IMR-90 (cell line): ENCODE measurements at regions not wholly inside any gene's neighbourhood (a gene's known extent, or its start where the extent isn't known, plus 50 kb on each side); places are given as distances from the start of the nearest gene placed in this dataset.

Experiments used
- ATAC-seq: fragments of 200-7000 bp; cut with Tn5 transposase; 2 replicates; pipeline ENCODE4 v1.9.1; 2020; ENCODE audit warnings: low read depth, mild to moderate bottlenecking, moderate library complexity
- BruUV-seq: library from RNA; stranded (reverse); fragments of 400-500 nt; replicated peaks from 2 replicates; lab custom pipeline; 2021; lab: Mats Ljungman, UMichigan
- CTCF ChIA-PET: fragments of 300-600 bp; formaldehyde crosslinking; extraction: SDS; loops from one replicate; lab custom pipeline; 2021; ENCODE audit warnings: antibody characterized with exemption; lab: Yijun Ruan, JAX
- POLR2A ChIA-PET: fragments of 300-600 bp; sonication (Branson Sonifier 250); formaldehyde crosslinking; loops from one replicate; lab custom pipeline; 2022; ENCODE audit warnings: antibody characterized with exemption; ENCODE audit not compliant: unreplicated experiment; lab: Charles Lee
- DNase-seq: peaks from one replicate; pipeline ENCODE4 v3.0.0; 2013
- H2AFZ ChIP-seq: replicated peaks from 2 replicates; pipeline ENCODE3; 2013; ENCODE audit warnings: low read length, mild to moderate bottlenecking; ENCODE audit not compliant: poor library complexity
- H2AK5ac ChIP-seq: 2 replicates; pipeline ENCODE4 v1.6.1; 2013; ENCODE audit warnings: low read depth, low read length, inconsistent platforms
- H2AK9ac ChIP-seq: replicated peaks from 2 replicates; pipeline ENCODE3; 2013; ENCODE audit warnings: mild to moderate bottlenecking, low read depth, low read length, moderate library complexity; ENCODE audit not compliant: poor library complexity
- H2BK120ac ChIP-seq: 2 replicates; pipeline ENCODE4 v1.6.1; 2013; ENCODE audit warnings: low read depth, low read length, inconsistent platforms
- H2BK15ac ChIP-seq: 3 replicates; pipeline ENCODE4 v1.6.1; 2013; ENCODE audit warnings: low read depth, low read length, inconsistent platforms
- H2BK20ac ChIP-seq: 2 replicates; pipeline ENCODE4 v1.6.1; 2013; ENCODE audit warnings: low read depth, mild to moderate bottlenecking, inconsistent platforms, low read length, moderate library complexity
- H2BK5ac ChIP-seq: 2 replicates; pipeline ENCODE4 v1.6.1; 2013; ENCODE audit warnings: mild to moderate bottlenecking, low read depth, low read length, inconsistent platforms; ENCODE audit not compliant: poor library complexity, severe bottlenecking
- H3K14ac ChIP-seq: replicated peaks from 2 replicates; pipeline ENCODE4 v1.6.1; 2013; ENCODE audit warnings: low read depth, low read length, inconsistent platforms
- H3K18ac ChIP-seq: 2 replicates; pipeline ENCODE4 v1.6.1; 2013; ENCODE audit warnings: low read depth, low read length, control low read depth
- H3K23ac ChIP-seq: 2 replicates; pipeline ENCODE4 v1.6.1; 2013; ENCODE audit warnings: low read depth, low read length, inconsistent platforms
- H3K27ac ChIP-seq: 2 replicates; pipeline ENCODE4 v1.5.1; 2013; ENCODE audit warnings: mild to moderate bottlenecking, control low read depth, low read length; ENCODE audit not compliant: insufficient read depth
- H3K27me3 ChIP-seq: 2 replicates; pipeline ENCODE4 v1.6.1; 2013; ENCODE audit warnings: low read length; ENCODE audit not compliant: control insufficient read depth, insufficient read depth
- H3K36me3 ChIP-seq: 2 replicates; pipeline ENCODE4 v1.6.1; 2013; ENCODE audit warnings: low read length, mixed read lengths; ENCODE audit not compliant: control insufficient read depth, insufficient read depth
- H3K4ac ChIP-seq: 2 replicates; pipeline ENCODE4 v1.6.1; 2013; ENCODE audit warnings: low read depth, low read length, inconsistent platforms
- H3K4me1 ChIP-seq: 2 replicates; pipeline ENCODE4 v1.6.1; 2013; ENCODE audit warnings: low read length, mixed read lengths; ENCODE audit not compliant: control insufficient read depth, insufficient read depth
- H3K4me2 ChIP-seq: 2 replicates; pipeline ENCODE4 v1.6.1; 2013; ENCODE audit warnings: low read depth, mild to moderate bottlenecking, control low read depth, low read length, moderate library complexity
- H3K4me3 ChIP-seq: 2 replicates; pipeline ENCODE4 v1.5.1; 2013; ENCODE audit warnings: low read depth, mild to moderate bottlenecking, control low read depth, low read length, moderate library complexity; ENCODE audit not compliant: insufficient read depth
- H3K56ac ChIP-seq: 2 replicates; pipeline ENCODE4 v1.6.1; 2013; ENCODE audit warnings: low read length, inconsistent platforms; ENCODE audit not compliant: insufficient read depth; ENCODE audit errors: extremely low read depth
- H3K79me1 ChIP-seq, 2 experiments: 2 replicates each; pipeline ENCODE4 v1.6.1; 2013; ENCODE audit warnings: low read length in 2 of 2, inconsistent platforms in 1 of 2, low read depth in 1 of 2
- H3K9ac ChIP-seq: 2 replicates; pipeline ENCODE4 v1.6.1; 2013; ENCODE audit warnings: low read depth, low read length, control low read depth
- H3K9me1 ChIP-seq: 2 replicates; pipeline ENCODE4 v1.6.1; 2013; ENCODE audit warnings: low read length, inconsistent platforms; ENCODE audit not compliant: insufficient read depth
- H3K9me3 ChIP-seq: 2 replicates; pipeline ENCODE4 v1.6.1; 2013; ENCODE audit warnings: low read length; ENCODE audit not compliant: control insufficient read depth, insufficient read depth
- H4K20me1 ChIP-seq: 2 replicates; pipeline ENCODE4 v1.6.1; 2013; ENCODE audit warnings: low read length, inconsistent platforms; ENCODE audit not compliant: insufficient read depth
- H4K5ac ChIP-seq: 2 replicates; pipeline ENCODE4 v1.6.1; 2013; ENCODE audit warnings: mild to moderate bottlenecking, low read depth, low read length, control low read depth
- H4K8ac ChIP-seq, 2 experiments: 2 replicates each; pipeline ENCODE4 v1.6.1; 2013; ENCODE audit warnings: low read depth in 2 of 2, low read length in 2 of 2, control low read depth in 1 of 2, inconsistent platforms in 1 of 2
- H4K91ac ChIP-seq: 2 replicates; pipeline ENCODE4 v1.6.1; 2013; ENCODE audit warnings: low read depth, low read length, inconsistent platforms; ENCODE audit not compliant: insufficient read depth
- BHLHE40 ChIP-seq: fragments of 150-350 bp; IDR thresholded peaks from 2 replicates; pipeline ENCODE4 v1.6.1; 2016; ENCODE audit warnings: mild to moderate bottlenecking, low read depth, low read length
- CEBPB ChIP-seq: IDR thresholded peaks from 2 replicates; pipeline ENCODE4 v1.6.1; 2012; ENCODE audit warnings: low read depth, low read length, improper control_type of control experiment
- CHD1 ChIP-seq: IDR thresholded peaks from 2 replicates; pipeline ENCODE4 v1.6.1; 2012; ENCODE audit warnings: low read depth, low read length, improper control_type of control experiment
- FOS ChIP-seq: fragments of 150-350 bp; IDR thresholded peaks from 2 replicates; pipeline ENCODE4 v1.6.1; 2016; ENCODE audit warnings: low read depth, low read length
- MAFK ChIP-seq: IDR thresholded peaks from 2 replicates; pipeline ENCODE4 v1.6.1; 2012; ENCODE audit warnings: low read depth, low read length, improper control_type of control experiment
- MAZ ChIP-seq: IDR thresholded peaks from 2 replicates; pipeline ENCODE4 v1.6.1; 2012; ENCODE audit warnings: low read depth, mild to moderate bottlenecking, low read length, improper control_type of control experiment, moderate library complexity, borderline replicate concordance
- MXI1 ChIP-seq: IDR thresholded peaks from 2 replicates; pipeline ENCODE4 v1.6.1; 2012; ENCODE audit warnings: low read depth, mild to moderate bottlenecking, low read length, moderate library complexity, borderline replicate concordance
- NFE2L2 ChIP-seq: fragments of 150-350 bp; IDR thresholded peaks from 2 replicates; pipeline ENCODE4 v1.6.1; 2016; ENCODE audit warnings: low read depth, mild to moderate bottlenecking, low read length
- POLR2A ChIP-seq: IDR thresholded peaks from 2 replicates; pipeline ENCODE4 v1.6.1; 2012; ENCODE audit warnings: mild to moderate bottlenecking, low read depth, low read length
- RAD21 ChIP-seq: IDR thresholded peaks from 2 replicates; pipeline ENCODE4 v1.6.1; 2012; ENCODE audit warnings: low read length, improper control_type of control experiment
- RCOR1 ChIP-seq: IDR thresholded peaks from 2 replicates; pipeline ENCODE4 v1.6.1; 2012; ENCODE audit warnings: mild to moderate bottlenecking, low read length, improper control_type of control experiment; ENCODE audit not compliant: insufficient replicate concordance
- RFX5 ChIP-seq: IDR thresholded peaks from 2 replicates; pipeline ENCODE4 v1.8.0; 2012; ENCODE audit warnings: low read depth, mild to moderate bottlenecking, low read length, moderate library complexity
- SMC3 ChIP-seq: fragments of 150-350 bp; IDR thresholded peaks from 2 replicates; pipeline ENCODE4 v1.6.1; 2016; ENCODE audit warnings: low read depth, mild to moderate bottlenecking, antibody characterized with exemption, low read length, moderate library complexity
- WGBS, 2 experiments: methylation state at CpG; one replicate each; pipeline versions ENCODE4 v1.1.5 to v1.1.7; 2013; ENCODE audit warnings: missing lambda C conversion rate in 2 of 2; ENCODE audit not compliant: insufficient read length in 1 of 2; ENCODE audit errors: extremely low coverage in 2 of 2; 5-methylcytosine and 5-hydroxymethylcytosine counted together
- dilution Hi-C: fragments of 300-500 bp; cut with HindIII; formaldehyde crosslinking; loops from one replicate; pipeline ENCODE4 v1.14.3; 2018; ENCODE audit warnings: low sequenced_read_pairs; ENCODE audit not compliant: unreplicated experiment
- in situ Hi-C: fragments of 300-500 bp; cut with MboI; formaldehyde crosslinking; loops from 3 replicates; pipeline ENCODE4 v1.14.3; 2019; ENCODE audit warnings: low sequenced_read_pairs, inconsistent platforms, mixed read lengths
- intact Hi-C: fragments of 100-400 bp; cut with micrococcal nuclease; formaldehyde crosslinking; loops from 2 replicates; pipeline ENCODE4 v1.10.0; 2022
- TF ChIP-seq, protein P1 (sequence below): conservative IDR thresholded peaks from 2 replicates; pipeline ENCODE4 v1.5.1; 2012; ENCODE audit warnings: mild to moderate bottlenecking, low read depth, low read length, improper control_type of control experiment
- TF ChIP-seq, protein P2 (sequence below): fragments of 150-350 bp; IDR thresholded peaks from 2 replicates; pipeline ENCODE4 v1.6.1; 2016; ENCODE audit warnings: low read depth, mild to moderate bottlenecking, low read length, moderate library complexity, borderline replicate concordance
- TF ChIP-seq, protein P3 (sequence below): fragments of 150-350 bp; IDR thresholded peaks from 2 replicates; pipeline ENCODE4 v1.6.1; 2017; ENCODE audit warnings: mild to moderate bottlenecking, antibody characterized with exemption, low read length, low read depth

DNA sequence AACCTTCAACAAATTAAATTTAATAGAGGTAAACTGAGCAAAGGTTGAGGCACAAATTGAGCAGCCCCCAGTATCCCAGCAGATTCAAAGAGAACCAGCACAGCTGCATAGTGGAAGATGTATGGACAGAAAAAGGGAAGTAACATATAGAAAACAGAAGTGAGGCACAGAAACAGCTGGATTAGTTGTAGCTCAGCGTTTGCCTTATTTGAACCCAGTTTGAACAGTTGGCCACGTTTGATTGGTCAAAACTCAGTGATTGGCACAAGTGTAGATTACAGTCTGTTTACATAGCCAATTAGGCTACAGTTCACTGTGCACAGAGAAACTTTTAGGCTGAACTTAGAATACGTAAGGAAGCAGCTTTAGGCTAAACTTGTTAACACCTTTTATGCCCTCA is 315.5 kb downstream of the RMST start:
- Histone ChIP-seq H3K4me1 (no peaks in the 10 kb centered on the region), H3K9me3 (peaks cover 13% of the 10 kb centered on the region), H3K4ac (no peak overlapping the region), H3K56ac (no peak overlapping the region), H3K27me3 (no peaks in the 10 kb centered on the region), H4K8ac (no peak overlapping the region), H2BK20ac (no peak overlapping the region), H2BK5ac (no peak overlapping the region), H4K20me1 (no peaks in the 10 kb centered on the region), H3K36me3 (no peaks in the 10 kb centered on the region), H2AFZ (no peak overlapping the region), H3K4me2 (no peak overlapping the region), H2BK120ac (no peak overlapping the region), H2AK5ac (no peak overlapping the region), H2AK9ac (no peak overlapping the region), H2BK15ac (no peak overlapping the region), H3K9me1 (no peaks in the 10 kb centered on the region), H4K5ac (no peak overlapping the region), H3K23ac (no peak overlapping the region), H3K27ac (no peak overlapping the region), H3K9ac (no peak overlapping the region), H3K14ac (no peak overlapping the region), H4K91ac (no peak overlapping the region), H3K4me3 (no peak overlapping the region), H3K18ac (no peak overlapping the region), H3K79me1 (no peaks in the 10 kb centered on the region)
- no peak for ATAC-seq
- CTCF ChIA-PET: no interaction called here
- POLR2A ChIA-PET: no interaction called here
- no peak for DNase-seq
- in situ Hi-C loops: no loop called here
- TF ChIP-seq MXI1 (no peak), NFE2L2 (no peak), BHLHE40 (no peak), CHD1 (no peak), RCOR1 (no peak), MAFK (no peak), FOS (no peak), RFX5 (no peak), CEBPB (no peak), SMC3 (no peak), MAZ (no peak), RAD21 (no peak), POLR2A (no peak)
- TF ChIP-seq, protein P1, sequence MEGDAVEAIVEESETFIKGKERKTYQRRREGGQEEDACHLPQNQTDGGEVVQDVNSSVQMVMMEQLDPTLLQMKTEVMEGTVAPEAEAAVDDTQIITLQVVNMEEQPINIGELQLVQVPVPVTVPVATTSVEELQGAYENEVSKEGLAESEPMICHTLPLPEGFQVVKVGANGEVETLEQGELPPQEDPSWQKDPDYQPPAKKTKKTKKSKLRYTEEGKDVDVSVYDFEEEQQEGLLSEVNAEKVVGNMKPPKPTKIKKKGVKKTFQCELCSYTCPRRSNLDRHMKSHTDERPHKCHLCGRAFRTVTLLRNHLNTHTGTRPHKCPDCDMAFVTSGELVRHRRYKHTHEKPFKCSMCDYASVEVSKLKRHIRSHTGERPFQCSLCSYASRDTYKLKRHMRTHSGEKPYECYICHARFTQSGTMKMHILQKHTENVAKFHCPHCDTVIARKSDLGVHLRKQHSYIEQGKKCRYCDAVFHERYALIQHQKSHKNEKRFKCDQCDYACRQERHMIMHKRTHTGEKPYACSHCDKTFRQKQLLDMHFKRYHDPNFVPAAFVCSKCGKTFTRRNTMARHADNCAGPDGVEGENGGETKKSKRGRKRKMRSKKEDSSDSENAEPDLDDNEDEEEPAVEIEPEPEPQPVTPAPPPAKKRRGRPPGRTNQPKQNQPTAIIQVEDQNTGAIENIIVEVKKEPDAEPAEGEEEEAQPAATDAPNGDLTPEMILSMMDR: no peak
- TF ChIP-seq, protein P2, sequence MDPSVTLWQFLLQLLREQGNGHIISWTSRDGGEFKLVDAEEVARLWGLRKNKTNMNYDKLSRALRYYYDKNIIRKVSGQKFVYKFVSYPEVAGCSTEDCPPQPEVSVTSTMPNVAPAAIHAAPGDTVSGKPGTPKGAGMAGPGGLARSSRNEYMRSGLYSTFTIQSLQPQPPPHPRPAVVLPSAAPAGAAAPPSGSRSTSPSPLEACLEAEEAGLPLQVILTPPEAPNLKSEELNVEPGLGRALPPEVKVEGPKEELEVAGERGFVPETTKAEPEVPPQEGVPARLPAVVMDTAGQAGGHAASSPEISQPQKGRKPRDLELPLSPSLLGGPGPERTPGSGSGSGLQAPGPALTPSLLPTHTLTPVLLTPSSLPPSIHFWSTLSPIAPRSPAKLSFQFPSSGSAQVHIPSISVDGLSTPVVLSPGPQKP: no peak
- TF ChIP-seq, protein P3, sequence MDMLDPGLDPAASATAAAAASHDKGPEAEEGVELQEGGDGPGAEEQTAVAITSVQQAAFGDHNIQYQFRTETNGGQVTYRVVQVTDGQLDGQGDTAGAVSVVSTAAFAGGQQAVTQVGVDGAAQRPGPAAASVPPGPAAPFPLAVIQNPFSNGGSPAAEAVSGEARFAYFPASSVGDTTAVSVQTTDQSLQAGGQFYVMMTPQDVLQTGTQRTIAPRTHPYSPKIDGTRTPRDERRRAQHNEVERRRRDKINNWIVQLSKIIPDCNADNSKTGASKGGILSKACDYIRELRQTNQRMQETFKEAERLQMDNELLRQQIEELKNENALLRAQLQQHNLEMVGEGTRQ: no peak
- intact Hi-C loops: no loop called here
- dilution Hi-C loops: no loop called here
- no TSS peak for BruUV-seq
- WGBS, 2 experiments: 39% methylated on average over 2 of the region's 3 CpGs; no CpG with 5 or more reads in 1 of the 2 experiments
